ENCODE measurements at regions not wholly inside any gene's neighbourhood (a gene's known extent, or its start where the extent isn't known, plus 50 kb on each side); places are given as distances from the start of the nearest gene placed in this dataset.

DNA sequence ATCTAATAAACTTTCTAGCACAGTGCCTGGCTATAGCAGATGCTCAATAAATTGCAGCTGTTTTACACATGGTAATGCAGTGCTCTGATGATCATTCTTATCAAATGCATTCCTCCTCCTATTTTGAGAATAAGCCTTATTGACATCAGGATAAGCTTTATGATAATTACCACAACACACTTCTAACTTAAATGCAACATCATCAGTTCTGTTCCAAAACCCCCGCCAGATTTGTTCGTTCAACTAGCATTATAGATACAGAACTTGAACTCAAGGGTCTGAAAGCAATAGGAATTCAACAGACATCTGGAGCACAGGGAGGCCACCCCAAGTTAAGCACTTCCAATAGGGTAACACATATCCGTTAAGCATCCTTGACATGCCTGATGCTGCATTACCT is 684.4 kb upstream of the LMCD1 start:
- DNase-seq = no peak
- H3K36me3 ChIP-seq = no peaks in the 10 kb centered on the region
- H3K27ac ChIP-seq = no peak overlapping the region
- H3K9me3 ChIP-seq = peaks cover 0 to 11% (median 0%) of the 10 kb centered on the region in 3 donors
- no peaks in the 10 kb centered on the region for H3K4me1 ChIP-seq
- no peak overlapping the region for H3K4me3 ChIP-seq
- intact Hi-C loops (cut with DNase I; ENCODE audit: low total_unique reads) = no loop called here
- H3K27me3 ChIP-seq = no peaks in the 10 kb centered on the region
- TF ChIP-seq, protein P1, sequence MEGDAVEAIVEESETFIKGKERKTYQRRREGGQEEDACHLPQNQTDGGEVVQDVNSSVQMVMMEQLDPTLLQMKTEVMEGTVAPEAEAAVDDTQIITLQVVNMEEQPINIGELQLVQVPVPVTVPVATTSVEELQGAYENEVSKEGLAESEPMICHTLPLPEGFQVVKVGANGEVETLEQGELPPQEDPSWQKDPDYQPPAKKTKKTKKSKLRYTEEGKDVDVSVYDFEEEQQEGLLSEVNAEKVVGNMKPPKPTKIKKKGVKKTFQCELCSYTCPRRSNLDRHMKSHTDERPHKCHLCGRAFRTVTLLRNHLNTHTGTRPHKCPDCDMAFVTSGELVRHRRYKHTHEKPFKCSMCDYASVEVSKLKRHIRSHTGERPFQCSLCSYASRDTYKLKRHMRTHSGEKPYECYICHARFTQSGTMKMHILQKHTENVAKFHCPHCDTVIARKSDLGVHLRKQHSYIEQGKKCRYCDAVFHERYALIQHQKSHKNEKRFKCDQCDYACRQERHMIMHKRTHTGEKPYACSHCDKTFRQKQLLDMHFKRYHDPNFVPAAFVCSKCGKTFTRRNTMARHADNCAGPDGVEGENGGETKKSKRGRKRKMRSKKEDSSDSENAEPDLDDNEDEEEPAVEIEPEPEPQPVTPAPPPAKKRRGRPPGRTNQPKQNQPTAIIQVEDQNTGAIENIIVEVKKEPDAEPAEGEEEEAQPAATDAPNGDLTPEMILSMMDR (IDR thresholded peaks at IDR 0.05) = no peak

DNA sequence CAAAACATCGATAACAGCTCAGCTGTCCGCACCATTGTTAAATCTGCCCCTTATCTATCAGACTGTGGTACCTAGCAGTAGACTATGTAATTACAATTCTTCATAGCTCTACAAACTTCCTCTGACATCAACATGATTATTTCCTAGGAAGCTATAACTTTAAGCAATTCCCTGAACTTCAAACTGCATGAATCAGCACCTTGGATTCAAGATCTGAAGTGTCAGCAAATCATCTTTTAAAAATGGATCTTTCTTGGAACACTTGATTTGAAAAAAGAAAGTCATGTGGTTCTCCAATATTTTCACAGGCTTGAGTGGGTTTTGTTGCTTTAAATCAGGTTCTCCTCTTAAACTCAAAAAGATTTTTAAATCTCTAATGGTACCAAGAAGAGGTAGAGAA is 680.7 kb upstream of the LMCD1 start:
- H3K9me3 ChIP-seq = peaks cover 3 to 32% (median 9%) of the 10 kb centered on the region in 3 donors
- TF ChIP-seq, protein P1 (IDR thresholded peaks at IDR 0.05) = no peak
- no peaks in the 10 kb centered on the region for H3K27me3 ChIP-seq
- H3K36me3 ChIP-seq = no peaks in the 10 kb centered on the region
- no peak for DNase-seq
- H3K27ac ChIP-seq = no peak overlapping the region
- intact Hi-C loops (cut with DNase I; ENCODE audit: low total_unique reads) = no loop called here
- no peaks in the 10 kb centered on the region for H3K4me1 ChIP-seq
- no peak overlapping the region for H3K4me3 ChIP-seq

GRCh38 chr3:7821858-7822257 is 679.8 kb upstream of the LMCD1 start:
- H3K4me3 ChIP-seq = no peak overlapping the region
- H3K9me3 ChIP-seq = peaks cover 3 to 32% (median 9%) of the 10 kb centered on the region in 3 donors
- intact Hi-C loops (cut with DNase I; ENCODE audit: low total_unique reads) = no loop called here
- no peaks in the 10 kb centered on the region for H3K27me3 ChIP-seq
- no peaks in the 10 kb centered on the region for H3K4me1 ChIP-seq
- TF ChIP-seq, protein P1 (IDR thresholded peaks at IDR 0.05) = no peak
- no peak for DNase-seq
- no peak overlapping the region for H3K27ac ChIP-seq
- H3K36me3 ChIP-seq = no peaks in the 10 kb centered on the region

- no peak overlapping the region for H3K4me3 ChIP-seq
- TF ChIP-seq, protein P1 (IDR thresholded peaks at IDR 0.05) = no peak
- H3K9me3 ChIP-seq = no peaks in the 10 kb centered on the region
- no peaks in the 10 kb centered on the region for H3K27me3 ChIP-seq
- intact Hi-C loops (cut with DNase I; ENCODE audit: low total_unique reads) = no loop called here
- no peaks in the 10 kb centered on the region for H3K4me1 ChIP-seq
- DNase-seq = no peak
- H3K27ac ChIP-seq = no peak overlapping the region
- no peaks in the 10 kb centered on the region for H3K36me3 ChIP-seq
Observed at GRCh38 chr3:7841451-7841850, 660.2 kb upstream of the LMCD1 start.

DNA sequence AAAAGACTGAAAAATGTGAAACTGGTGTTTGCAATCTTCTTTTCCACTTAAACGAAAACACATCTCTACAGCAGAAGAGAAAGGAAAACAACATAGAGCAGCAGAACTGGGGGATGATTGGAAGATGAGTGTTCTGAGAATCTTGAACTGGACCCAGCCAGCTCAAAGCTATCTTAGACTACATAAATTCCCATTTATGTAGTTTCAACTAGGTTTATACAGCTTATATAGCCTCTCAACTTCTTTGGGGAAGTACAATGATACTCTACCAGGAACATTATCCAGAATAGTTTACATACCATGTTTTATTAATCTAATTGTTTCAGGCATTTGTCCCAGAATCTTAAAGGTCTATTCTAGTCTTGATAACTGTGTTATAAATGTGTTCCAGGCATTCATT is 658.2 kb upstream of the LMCD1 start:
- H3K4me1 ChIP-seq = no peaks in the 10 kb centered on the region
- H3K27me3 ChIP-seq = no peaks in the 10 kb centered on the region
- H3K27ac ChIP-seq = no peak overlapping the region
- H3K9me3 ChIP-seq = no peaks in the 10 kb centered on the region
- TF ChIP-seq, protein P1 (IDR thresholded peaks at IDR 0.05) = no peak
- no peak overlapping the region for H3K4me3 ChIP-seq
- no peaks in the 10 kb centered on the region for H3K36me3 ChIP-seq
- intact Hi-C loops (cut with DNase I; ENCODE audit: low total_unique reads) = no loop called here
- no peak for DNase-seq

DNA sequence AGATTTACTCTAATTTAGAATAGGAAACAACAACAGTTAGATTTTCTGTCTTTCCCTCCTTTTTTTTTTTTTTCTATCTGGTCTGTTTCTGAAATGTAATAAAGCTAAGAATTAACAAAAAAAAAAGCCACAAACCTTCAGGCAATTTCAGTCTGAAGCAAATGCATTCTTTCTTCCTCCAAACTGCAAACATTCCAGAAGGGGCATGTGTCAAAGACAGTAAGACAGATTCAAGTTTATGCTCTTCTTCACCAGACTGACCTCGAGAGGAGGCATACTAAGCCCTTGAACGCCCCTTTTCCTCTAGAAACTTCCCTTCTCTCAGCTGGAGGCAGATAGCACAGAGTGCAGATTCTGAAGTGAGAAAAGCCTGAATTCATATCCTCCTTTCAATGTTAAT is 654.6 kb upstream of the LMCD1 start:
- TF ChIP-seq, protein P1 (IDR thresholded peaks at IDR 0.05) = no peak
- H3K27ac ChIP-seq = no peak overlapping the region
- no peaks in the 10 kb centered on the region for H3K36me3 ChIP-seq
- H3K9me3 ChIP-seq = no peaks in the 10 kb centered on the region
- no peak for DNase-seq
- H3K4me3 ChIP-seq = no peak overlapping the region
- intact Hi-C loops (cut with DNase I; ENCODE audit: low total_unique reads) = no loop called here
- H3K27me3 ChIP-seq = no peaks in the 10 kb centered on the region
- no peaks in the 10 kb centered on the region for H3K4me1 ChIP-seq
